Posterior cingulate gyrus (tissue), 11 donors: ENCODE measurements at regions not wholly inside any gene's neighbourhood (a gene's known extent, or its start where the extent isn't known, plus 50 kb on each side); places are given as distances from the start of the nearest gene placed in this dataset.
"Not testable (repeated sequence)": the region's sequence is repeated elsewhere in the genome, so short reads cannot be mapped to it uniquely, and the experiment has no call there.

Experiments used
- DNase-seq, 10 donors: peaks; one replicate each; pipeline versions ENCODE4 v3.0.0 to v3.0.0-alpha.2; 2020 to 2021; ENCODE audit warnings: mixed read lengths in 3 of 10
- intact Hi-C: fragments of 100-400 bp; cut with DNase I; formaldehyde crosslinking; loops from one replicate; pipeline ENCODE4 v1.15.1; 2023

GRCh38 chr6:150456466-150456865, 87.7 kb downstream of the IYD start:
- no peak for DNase-seq
- intact Hi-C loops: no loop called here

GRCh38 chr6:150456902-150457643, 88.3 kb downstream of the IYD start:
- intact Hi-C loops: no loop called here
- DNase-seq: no peak

GRCh38 chr6:150458579-150458978, 89.8 kb downstream of the IYD start:
- intact Hi-C loops: no loop called here
- DNase-seq: no peak

GRCh38 chr6:150463852-150464251, 95.0 kb downstream of the IYD start:
- intact Hi-C loops: no loop called here
- DNase-seq: no peak

GRCh38 chr6:150464966-150465365, 96.2 kb downstream of the IYD start:
- intact Hi-C loops: no loop called here
- DNase-seq: no peak

GRCh38 chr6:150465610-150466009, 96.8 kb downstream of the IYD start:
- intact Hi-C loops: no loop called here

GRCh38 chr6:150466196-150466595, 97.4 kb downstream of the IYD start:
- intact Hi-C loops: no loop called here
- no peak for DNase-seq

More at GRCh38 chr6:150465610-150466009, 96.8 kb downstream of the IYD start:
- DNase-seq: no peak

- DNase-seq: no peak
- intact Hi-C loops: no loop called here
Observed at GRCh38 chr6:150470131-150470530, 101.3 kb downstream of the IYD start.

- intact Hi-C loops: no loop called here
- no peak for DNase-seq
Observed at GRCh38 chr6:150470960-150471665, 102.3 kb downstream of the IYD start.

GRCh38 chr6:150478656-150479545, 110.1 kb downstream of the IYD start:
- intact Hi-C loops: no loop called here
- DNase-seq: no peak

GRCh38 chr6:150482883-150483409, 114.1 kb downstream of the IYD start:
- DNase-seq: no peak
- intact Hi-C loops: no loop called here

- DNase-seq: no peak
- intact Hi-C loops: no loop called here
Observed at GRCh38 chr6:150485161-150485958, 114.3 kb upstream of the PLEKHG1 start.

GRCh38 chr6:150486048-150486447, 113.6 kb upstream of the PLEKHG1 start:
- intact Hi-C loops: no loop called here
- DNase-seq: no peak

GRCh38 chr6:150490586-150490985, 109.1 kb upstream of the PLEKHG1 start:
- DNase-seq: no peak
- intact Hi-C loops: no loop called here

GRCh38 chr6:150491131-150491810, 108.4 kb upstream of the PLEKHG1 start:
- no peak for DNase-seq
- intact Hi-C loops: no loop called here

GRCh38 chr6:150491811-150492172, 107.9 kb upstream of the PLEKHG1 start:
- no peak for DNase-seq
- intact Hi-C loops: no loop called here

GRCh38 chr6:150492507-150492906, 107.2 kb upstream of the PLEKHG1 start:
- intact Hi-C loops: no loop called here
- no peak for DNase-seq

GRCh38 chr6:150492941-150493340, 106.7 kb upstream of the PLEKHG1 start:
- intact Hi-C loops: no loop called here
- no peak for DNase-seq

- intact Hi-C loops, DNase-seq: not testable (repeated sequence)
Observed at GRCh38 chr6:150493552-150493951, 106.1 kb upstream of the PLEKHG1 start.

- intact Hi-C loops: no loop called here
- DNase-seq: no peak
Observed at GRCh38 chr6:150494241-150494640, 105.4 kb upstream of the PLEKHG1 start.
